ENCODE measurements at regions not wholly inside any gene's neighbourhood (a gene's known extent, or its start where the extent isn't known, plus 50 kb on each side); places are given as distances from the start of the nearest gene placed in this dataset.
"Not testable (repeated sequence)": the region's sequence is repeated elsewhere in the genome, so short reads cannot be mapped to it uniquely, and the experiment has no call there.

DNA sequence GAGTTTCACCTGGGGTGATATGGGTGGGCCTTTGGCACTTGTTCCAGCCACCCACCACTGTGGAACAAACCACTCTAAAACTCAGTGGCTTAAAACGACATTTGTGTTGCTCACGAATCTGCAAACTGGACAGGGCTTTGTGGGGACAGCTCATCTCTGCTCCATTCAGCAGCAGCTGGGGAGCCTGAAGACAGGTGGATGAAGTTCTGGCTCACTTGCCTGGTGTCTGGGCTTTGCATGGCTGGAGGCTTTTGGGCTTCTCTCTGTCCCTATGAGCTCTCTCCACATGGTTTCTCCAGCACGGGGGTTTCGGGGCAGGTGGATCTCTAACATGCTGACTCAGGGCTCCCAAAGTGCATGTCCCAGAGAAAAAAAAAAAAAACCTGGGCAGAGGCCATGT lies 93.0 kb upstream of the GLI2 start:
- DNase-seq: no peak

- DNase-seq: no peak
These were observed 88.7 kb upstream of the GLI2 start for GRCh38 chr2:120646994-120647393.

- DNase-seq: no peak
These were observed 88.2 kb upstream of the GLI2 start for GRCh38 chr2:120647487-120647886.

- not testable (repeated sequence) for DNase-seq
These were observed 86.3 kb upstream of the GLI2 start for GRCh38 chr2:120649381-120649780.

- no peak for DNase-seq
These were observed 85.5 kb upstream of the GLI2 start for GRCh38 chr2:120650022-120650644.

DNA sequence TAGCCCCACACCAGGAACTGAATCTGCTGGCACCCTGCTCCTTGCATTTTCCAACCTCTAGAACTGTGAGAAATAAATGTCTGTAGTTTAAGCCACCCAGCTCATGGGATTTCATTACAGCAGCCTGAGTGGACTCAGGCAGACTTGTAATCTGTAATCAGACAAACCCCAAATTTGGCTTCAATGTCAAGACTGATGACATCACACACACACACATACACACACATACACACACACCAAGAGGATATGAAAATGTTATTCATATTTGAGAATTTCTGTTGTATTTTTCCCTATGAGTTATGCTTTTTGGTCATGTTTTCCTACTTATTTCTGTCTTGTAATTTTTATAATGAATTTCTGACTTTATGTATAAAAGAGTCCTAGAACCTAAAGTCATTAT lies 83.8 kb upstream of the GLI2 start:
- DNase-seq: no peak

DNA sequence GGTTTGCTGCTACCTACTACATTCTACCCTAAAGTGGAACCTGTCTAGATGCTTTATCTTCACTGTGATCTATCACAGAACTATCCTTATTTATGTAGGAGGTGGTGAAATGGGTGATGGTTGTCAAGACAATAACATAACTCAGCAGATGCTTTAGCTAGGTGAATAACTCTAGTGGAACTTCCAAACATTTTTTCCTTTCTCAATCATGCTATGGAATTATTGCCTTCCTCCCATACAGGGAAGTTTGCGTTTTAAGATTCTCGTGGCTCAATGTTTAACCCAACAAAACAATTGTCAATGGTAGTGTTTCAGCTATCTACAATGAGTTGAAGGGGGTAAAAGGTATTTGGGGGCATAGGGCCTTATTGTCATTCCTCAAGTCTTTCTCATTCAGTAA lies 82.6 kb upstream of the GLI2 start:
- DNase-seq: no peak

DNA sequence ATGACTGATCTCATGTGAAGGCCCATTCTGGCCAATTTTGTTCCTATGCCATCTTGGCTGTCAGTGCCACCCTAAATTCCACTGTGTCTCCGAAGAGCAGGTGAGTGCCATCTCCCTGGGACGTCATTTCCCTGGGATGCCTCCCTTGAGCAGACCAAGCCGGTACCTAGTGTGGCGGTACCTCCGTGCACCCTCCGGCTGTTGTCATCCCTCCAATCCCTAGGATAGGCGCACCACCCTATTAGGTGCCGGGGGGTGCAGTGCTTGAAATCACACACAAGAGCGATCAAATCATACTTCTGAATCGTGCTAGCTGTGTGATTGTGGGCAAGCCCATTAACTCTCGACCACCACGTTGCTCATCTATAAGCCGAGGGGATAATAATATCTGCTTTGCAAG lies 81.8 kb upstream of the GLI2 start:
- no peak for DNase-seq

- DNase-seq: no peak
These were observed 81.1 kb upstream of the GLI2 start for GRCh38 chr2:120654381-120655134.

GRCh38 chr2:120656273-120656950 lies 79.3 kb upstream of the GLI2 start:
- no peak for DNase-seq

DNA sequence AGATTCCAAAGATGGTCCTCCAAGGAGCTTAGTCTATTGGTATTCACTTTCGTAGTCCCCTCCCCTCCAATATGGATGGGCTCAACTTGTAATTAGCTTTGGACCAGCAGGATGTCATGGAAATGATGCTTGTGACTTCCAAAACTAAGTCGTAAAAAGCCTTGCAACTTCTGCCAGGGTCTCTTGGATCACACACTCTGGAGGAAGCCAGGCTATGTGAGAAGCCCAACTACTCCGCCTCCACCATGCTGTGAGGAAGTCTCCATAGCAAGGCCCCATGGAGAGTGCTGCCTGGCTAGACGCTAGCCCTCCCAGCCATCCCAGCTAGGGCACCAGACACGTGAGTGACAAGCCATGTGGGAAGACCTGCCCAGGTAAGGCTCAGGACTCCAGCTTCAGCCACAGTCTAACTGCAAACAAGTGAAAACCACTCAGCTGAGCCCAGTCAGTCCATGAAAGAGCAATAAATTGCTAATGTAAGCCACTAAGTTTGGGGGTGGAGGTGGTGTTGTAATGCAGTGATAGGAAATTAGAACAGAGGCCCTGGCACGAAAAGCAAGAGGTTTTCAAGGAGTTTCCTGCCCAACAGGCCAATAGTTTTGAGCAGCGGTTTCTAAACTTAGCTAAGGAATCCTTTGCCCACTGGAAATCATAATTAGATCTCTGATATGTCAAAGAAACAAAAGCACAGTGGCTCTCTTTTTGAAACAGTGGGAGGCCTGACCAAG lies 77.5 kb upstream of the GLI2 start:
- DNase-seq: no peak

DNA sequence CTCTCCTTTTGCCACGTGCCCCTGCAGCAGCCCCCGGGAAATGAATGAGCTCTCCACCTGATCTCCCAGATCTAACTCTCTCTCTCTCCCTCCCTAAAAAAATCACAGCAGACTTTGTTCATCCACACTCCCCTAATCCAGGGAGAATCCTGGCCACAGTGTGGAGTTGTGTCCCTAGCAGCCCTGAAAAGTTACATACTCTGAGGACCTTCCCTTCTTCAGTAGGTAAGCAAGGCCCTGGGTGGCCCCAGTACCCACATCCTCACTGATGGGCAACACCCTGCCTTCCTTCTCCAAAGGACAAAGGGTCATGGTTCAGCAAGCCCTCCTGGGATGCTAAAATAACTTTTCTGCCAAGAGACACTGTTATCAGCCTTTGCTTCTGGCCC lies 76.9 kb upstream of the GLI2 start:
- no peak for DNase-seq

DNA sequence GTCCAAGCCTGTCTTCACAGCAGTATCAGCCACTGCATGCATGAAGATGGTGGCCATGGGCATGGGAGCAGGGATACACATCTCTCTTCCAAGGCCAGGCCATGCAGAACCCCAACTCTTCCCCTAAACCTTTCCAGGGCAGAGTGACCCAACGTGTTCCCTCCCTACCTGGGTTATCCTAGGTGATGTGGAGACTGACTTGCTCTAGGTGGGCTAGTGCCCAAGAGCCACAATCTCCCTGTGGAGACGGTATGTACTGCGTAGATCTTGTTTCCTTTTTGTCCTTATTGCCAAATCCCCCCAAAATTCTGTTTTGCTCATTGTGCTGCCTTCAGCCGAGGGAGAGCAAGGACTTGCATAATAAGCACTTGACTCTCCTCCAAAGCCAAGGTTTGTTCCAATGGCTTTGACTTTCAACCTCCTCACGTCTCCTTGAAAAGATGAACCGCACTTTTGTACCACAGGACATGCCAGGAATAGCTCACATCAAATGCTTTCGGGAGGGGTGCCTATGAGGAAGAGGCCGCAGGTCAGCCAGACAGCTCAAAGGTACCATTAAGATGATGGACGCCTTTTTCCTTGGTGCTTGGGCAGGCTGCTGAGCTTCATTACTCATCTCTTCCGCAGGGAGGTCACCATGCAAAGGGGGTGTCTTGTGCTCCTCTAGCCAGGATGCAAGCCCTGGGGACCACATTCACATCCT lies 76.2 kb upstream of the GLI2 start:
- no peak for DNase-seq

- no peak for DNase-seq
These were observed 75.5 kb upstream of the GLI2 start for GRCh38 chr2:120660056-120660694.

GRCh38 chr2:120660771-120661459 lies 74.8 kb upstream of the GLI2 start:
- DNase-seq: no peak

DNA sequence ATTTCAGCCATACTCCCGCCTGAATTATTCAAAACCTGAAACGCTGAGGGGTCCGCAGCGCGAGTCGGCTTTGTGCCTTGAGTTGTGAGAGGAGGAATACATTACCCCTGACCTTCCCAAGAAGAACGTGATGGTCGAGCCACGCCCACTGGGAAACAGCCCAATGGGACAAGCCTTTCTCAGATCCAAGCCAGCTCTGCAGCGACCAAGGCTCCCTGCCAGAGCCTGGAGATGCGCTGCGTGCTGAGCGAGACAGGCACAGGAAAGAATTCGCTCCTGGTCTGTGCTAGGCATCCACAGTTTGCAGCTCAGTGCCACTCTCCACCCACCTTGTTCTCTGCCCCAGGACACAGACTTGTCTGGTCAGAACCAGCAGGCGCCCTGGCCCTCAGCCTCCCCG lies 74.1 kb upstream of the GLI2 start:
- no peak for DNase-seq

- no peak for DNase-seq
These were observed 73.6 kb upstream of the GLI2 start for GRCh38 chr2:120662046-120662445.

GRCh38 chr2:120662746-120663145 lies 72.9 kb upstream of the GLI2 start:
- no peak for DNase-seq

DNA sequence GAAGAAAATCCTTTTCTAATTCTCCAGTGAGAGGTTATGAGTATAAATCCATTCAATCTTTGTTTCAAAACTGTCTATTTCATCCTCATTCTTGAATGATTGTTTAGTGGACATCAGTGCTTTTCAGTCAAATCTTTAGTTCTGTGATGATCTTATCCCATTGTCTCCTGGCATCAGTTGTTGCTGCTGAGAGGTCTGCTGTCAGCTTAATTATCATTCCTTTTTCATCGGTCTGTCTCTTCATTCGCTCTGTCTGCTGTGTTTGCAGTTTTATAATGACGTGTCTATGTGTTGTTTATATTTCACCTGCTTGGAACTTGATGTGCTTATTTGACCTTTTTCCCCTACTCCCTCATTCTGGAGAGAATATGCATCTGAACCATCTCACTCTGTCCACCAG lies 69.2 kb upstream of the GLI2 start:
- no peak for DNase-seq

DNA sequence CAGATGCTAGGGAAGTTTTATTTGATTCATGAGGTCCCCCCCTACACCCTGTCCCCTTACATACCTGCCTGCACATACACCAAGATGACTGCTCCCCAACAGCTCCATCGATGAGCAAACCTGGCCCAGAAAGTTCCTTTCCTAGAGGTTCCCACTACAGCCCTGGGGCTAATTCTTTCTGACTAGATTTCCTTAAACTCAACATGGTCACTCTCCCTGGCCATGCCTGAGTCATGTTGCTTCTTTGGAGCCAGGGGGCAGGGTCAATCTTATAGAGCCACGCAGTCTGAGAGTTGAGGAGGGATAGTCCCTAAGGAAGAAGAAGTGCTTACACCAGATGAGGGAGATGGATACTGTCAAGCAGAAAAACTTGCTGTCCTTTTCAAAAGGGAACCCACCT lies 67.7 kb upstream of the GLI2 start:
- DNase-seq: no peak

- DNase-seq: no peak
These were observed 66.3 kb upstream of the GLI2 start for GRCh38 chr2:120669121-120669952.
